Breast epithelium (tissue), 3 donors: ENCODE measurements at regions not wholly inside any gene's neighbourhood (a gene's known extent, or its start where the extent isn't known, plus 50 kb on each side); places are given as distances from the start of the nearest gene placed in this dataset.

Experiments used
- CTCF ChIP-seq, 3 donors: fragments of 450-650 bp; IDR thresholded peaks; one replicate each; pipeline ENCODE4 v1.5.1; 2016 to 2017; ENCODE audit warnings: antibody characterized with exemption in 3 of 3, mild to moderate bottlenecking in 3 of 3, moderate library complexity in 3 of 3
- POLR2A ChIP-seq: fragments of 450-650 bp; IDR thresholded peaks from one replicate; pipeline ENCODE4 v1.6.1; 2016; ENCODE audit warnings: antibody characterized with exemption, mild to moderate bottlenecking, moderate library complexity

- no peak for TF ChIP-seq POLR2A
- TF ChIP-seq CTCF (IDR thresholded peaks at IDR 0.05): no peak
Observed at GRCh38 chr4:136690360-136690759, 841.9 kb downstream of the PCDH18 start.
